HG02884 (cell line): ENCODE measurements at regions not wholly inside any gene's neighbourhood (a gene's known extent, or its start where the extent isn't known, plus 50 kb on each side); places are given as distances from the start of the nearest gene placed in this dataset.

Experiments used
- ATAC-seq: cut with Tn5 transposase; IDR thresholded peaks from one replicate; pipeline ENCODE4 v1.9.1; 2021; ENCODE audit warnings: mild to moderate bottlenecking, moderate library complexity; ENCODE audit not compliant: unreplicated experiment

GRCh38 chr3:6518709-6519345 is 342.1 kb upstream of the GRM7 start:
- ATAC-seq, result no peak

DNA sequence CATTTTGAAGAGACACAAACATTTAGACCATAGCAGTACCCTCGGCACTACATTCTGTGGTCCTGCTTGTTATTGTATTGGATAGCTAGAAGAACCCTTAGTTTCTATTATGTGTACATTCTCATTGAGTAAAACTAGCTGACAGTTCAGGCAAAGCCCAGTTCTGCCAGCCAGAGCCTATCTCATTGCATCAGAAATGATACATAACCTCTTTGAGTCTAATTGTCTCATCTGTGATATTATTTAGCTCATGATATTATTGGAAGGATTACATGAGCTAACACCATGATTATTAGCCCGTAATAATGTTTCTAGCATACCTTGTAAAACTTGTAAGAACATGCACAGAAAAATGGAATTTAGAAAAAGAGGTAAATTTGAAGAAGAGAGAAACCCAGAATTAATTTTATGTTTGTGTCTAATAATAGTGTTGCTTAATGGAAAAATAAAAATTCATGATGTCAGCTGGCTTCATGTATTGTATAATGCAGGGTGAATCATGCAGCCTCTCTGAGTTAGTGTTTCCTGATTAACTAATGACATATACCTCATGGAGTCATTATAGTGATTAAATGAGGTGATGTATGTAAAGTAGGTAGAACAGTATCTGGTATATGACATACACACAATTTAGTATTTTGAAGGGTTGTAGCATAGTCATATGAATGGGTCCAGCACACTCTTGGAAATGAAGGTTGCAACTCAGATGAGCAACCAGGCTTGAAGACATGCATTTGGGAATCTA is 339.4 kb upstream of the GRM7 start:
- ATAC-seq, result no peak

DNA sequence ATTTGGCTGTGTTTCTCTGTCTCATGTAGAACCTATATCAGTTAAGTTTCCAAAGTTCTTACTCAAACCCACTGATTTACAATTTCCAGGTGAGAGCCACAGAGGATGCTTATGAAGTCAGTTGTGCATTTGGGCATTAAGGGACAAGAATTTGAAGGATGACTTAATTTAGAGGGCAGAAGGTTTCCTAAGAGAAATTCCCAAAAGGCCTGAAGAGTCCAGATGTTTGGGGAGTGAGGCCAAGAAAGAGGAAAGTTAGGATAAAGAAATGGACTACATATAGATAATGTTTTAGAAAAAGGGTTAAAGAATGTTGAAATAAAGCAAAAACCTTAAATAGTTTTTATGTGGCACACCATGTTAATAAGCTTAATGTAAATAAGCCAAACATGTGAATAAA is 338.7 kb upstream of the GRM7 start:
- ATAC-seq, result no peak

GRCh38 chr3:6523043-6523442 is 337.9 kb upstream of the GRM7 start:
- no peak for ATAC-seq

DNA sequence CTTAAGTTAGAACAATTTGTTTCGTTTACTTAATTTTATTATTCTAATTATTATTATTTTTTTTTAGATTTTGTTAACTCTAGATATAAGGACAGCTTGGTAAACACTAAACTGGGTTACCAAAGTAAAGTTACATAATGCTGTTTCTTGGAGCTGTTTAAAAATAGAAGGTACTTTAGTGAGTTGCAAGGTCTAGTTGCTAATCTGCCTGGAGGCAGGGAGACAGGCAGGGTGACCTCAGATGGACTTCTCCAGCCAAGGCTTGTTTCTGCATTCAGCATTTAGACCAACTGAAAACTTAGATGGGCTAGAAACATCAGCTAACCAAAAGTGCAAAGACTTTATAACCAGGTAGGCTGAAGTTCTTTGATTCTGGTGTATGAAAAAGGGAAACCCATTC is 336.4 kb upstream of the GRM7 start:
- ATAC-seq, result no peak

DNA sequence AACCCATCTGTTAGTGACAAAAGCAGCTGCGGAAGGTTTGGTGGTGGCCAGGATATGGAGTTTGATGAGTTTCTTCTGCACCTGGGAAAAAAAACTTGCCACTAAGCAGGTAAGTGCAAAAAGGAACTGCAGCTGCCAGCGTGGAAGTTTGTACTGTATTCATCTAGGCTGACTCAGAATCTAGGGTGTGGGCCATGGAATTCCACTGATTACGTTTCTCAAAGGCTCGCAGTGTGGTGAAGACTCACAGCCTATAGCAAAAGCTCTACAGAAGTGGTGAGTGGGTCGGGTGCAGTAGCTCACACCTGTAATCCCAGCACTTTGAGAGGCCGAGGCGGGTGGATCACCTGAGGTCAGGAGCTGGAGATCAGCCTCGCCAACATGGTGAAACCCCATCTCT is 334.6 kb upstream of the GRM7 start:
- no peak for ATAC-seq

- ATAC-seq, result no peak
These were observed 334.1 kb upstream of the GRM7 start for GRCh38 chr3:6526861-6527260.

- ATAC-seq, result no peak
These were observed 332.0 kb upstream of the GRM7 start for GRCh38 chr3:6528951-6529350.

GRCh38 chr3:6531153-6531552 is 329.8 kb upstream of the GRM7 start:
- no peak for ATAC-seq

DNA sequence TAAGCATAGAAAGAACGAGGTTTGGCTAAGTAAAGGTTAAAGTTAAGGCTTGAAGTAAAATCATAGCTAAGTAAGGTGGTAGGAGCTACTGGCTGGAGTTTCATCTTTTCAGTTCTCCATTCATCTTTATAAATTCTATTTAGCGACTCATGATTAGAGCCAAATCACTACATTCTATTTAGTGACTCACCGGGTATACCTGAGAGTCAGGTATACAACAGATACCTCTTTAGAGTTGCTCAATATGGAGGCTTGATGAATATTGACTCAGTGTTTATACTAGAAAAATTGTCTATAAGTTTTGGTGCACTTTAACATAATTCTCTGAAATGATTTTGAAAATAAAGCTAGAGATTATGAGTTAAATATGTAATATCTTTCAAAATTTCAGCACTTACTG is 328.8 kb upstream of the GRM7 start:
- ATAC-seq, result no peak

DNA sequence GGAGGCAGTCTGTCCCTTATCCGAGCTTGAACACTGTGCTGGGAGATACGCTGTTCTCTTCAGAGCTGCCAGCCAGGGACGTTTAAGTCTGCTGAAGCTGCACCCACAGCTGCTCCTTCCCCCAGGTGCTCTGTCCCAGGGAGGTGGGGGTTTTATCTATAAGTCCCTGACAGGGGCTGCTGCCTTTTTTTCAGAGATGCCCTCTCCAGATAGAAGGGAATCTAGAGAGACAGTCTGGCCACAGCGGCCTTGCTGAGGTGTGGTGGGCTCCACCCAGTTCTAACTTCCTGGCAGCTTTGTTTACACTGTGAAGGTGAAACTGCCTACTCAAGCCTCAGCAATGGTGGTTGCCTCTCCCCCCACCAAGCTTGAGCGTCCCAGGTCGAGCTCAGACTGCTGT is 319.9 kb upstream of the GRM7 start:
- ATAC-seq, result no peak

DNA sequence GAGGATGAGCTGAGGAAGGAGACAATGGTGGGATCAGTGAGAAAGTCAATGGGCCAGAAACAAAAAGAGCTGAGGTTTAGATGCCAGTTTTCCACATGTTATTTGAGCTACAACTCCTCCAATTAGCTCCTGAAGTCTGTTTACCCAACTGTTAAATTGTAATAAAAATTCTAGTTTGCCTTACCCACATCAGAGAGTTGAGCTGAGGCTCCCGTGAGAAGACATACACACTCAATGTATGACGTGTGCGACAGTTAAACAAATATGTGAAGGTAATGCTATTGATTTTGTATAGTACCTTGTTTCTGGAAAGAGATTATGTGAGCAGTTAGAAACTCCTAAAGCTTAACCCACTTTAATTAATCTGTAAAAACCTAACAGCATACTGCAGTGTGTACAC is 318.1 kb upstream of the GRM7 start:
- no peak for ATAC-seq

DNA sequence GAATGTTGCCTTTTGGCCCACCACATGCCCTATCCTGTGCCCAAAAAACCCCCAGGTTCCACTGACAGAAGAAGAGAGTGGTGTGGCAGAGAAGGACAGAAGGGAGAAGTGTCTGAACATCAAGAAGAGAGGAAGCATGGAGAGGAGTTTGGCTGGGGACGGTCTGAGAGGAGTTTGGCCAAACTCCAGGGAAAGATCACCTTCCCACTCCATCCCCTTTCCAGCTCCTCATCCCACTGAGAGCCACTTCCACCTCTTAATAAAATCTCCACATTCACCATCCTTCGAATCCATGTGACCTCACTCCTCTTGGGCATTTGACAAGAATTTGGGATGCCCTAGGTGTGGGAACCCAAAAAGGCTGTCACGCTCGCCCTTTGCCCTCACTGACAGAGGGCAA is 311.6 kb upstream of the GRM7 start:
- ATAC-seq, result no peak

- ATAC-seq, result no peak
These were observed 309.8 kb upstream of the GRM7 start for GRCh38 chr3:6551165-6551564.

- no peak for ATAC-seq
These were observed 300.7 kb upstream of the GRM7 start for GRCh38 chr3:6560259-6560658.

GRCh38 chr3:6567241-6567640 is 293.7 kb upstream of the GRM7 start:
- no peak for ATAC-seq

- no peak for ATAC-seq
These were observed 291.9 kb upstream of the GRM7 start for GRCh38 chr3:6568999-6569493.

GRCh38 chr3:6571448-6571847 is 289.5 kb upstream of the GRM7 start:
- ATAC-seq, result no peak

DNA sequence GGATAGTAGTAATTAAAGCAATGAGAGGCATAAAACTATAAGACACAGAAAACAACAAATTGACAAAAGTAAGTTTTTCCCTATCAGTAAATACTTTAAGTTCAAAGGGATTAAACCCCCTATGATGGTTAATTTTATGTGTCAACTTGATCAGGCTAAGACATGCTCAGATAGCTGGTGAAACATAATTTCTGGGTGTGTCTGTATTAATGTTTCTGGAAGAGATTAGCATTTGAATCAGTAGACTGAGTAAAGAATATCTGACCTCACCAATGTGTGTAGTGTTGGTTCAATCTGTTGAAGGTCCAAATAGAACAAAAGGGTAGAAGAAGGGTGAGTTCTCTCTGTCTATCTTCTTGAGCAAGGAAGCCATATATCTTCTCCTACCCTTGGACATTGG is 283.3 kb upstream of the GRM7 start:
- no peak for ATAC-seq

GRCh38 chr3:6578526-6578925 is 282.4 kb upstream of the GRM7 start:
- no peak for ATAC-seq

DNA sequence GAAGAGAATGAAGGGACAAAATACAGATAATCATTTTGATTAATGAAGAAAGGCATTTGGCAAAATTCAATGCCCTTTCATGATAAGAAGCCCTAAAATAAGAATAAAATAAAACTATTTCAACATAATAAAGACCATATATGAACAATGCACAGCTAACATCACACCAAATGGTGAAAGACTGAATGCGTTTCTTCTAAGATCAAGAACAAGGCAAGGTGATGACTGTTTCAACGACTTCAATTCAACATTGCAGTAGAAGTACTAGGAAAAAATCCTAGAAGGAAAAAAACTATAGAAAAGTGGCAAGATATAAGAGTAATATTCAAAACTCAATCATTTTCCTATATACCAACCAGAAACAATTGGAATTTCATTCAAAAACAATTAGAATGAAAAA is 280.1 kb upstream of the GRM7 start:
- no peak for ATAC-seq

DNA sequence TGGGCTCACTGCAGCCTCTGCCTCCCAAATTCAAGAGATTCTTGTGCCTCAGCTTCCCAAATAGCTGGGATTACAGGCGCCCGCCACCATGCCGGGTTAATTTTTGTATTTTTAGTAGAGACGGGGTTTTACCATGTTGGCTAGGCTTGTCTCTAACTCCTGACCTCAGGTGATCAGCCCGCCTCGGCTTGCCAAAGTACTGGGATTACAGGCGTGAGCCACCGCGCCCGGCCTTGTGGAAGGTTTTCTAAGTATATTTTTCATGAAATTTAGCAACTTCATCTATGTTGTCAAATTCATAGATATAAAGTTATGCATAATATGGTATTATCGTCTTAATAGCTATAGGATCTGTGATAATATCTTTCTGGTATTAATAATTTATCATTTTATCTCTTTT is 275.6 kb upstream of the GRM7 start:
- no peak for ATAC-seq

- no peak for ATAC-seq
These were observed 260.7 kb upstream of the GRM7 start for GRCh38 chr3:6600237-6600636.
